ENCODE measurements at regions not wholly inside any gene's neighbourhood (a gene's known extent, or its start where the extent isn't known, plus 50 kb on each side); places are given as distances from the start of the nearest gene placed in this dataset.
"Not testable (repeated sequence)": the region's sequence is repeated elsewhere in the genome, so short reads cannot be mapped to it uniquely, and the experiment has no call there.

- not testable (repeated sequence) for H3K4me3 ChIP-seq (ENCODE audit: low read depth, low read length); DNase-seq (ENCODE audit: low read depth)
Measured at GRCh38 chr11:71712846-71713245, 120.2 kb upstream of the DEFB108B start.

- DNase-seq (ENCODE audit: low read depth) = not testable (repeated sequence)
Measured at GRCh38 chr11:71714510-71714909, 118.5 kb upstream of the DEFB108B start.

GRCh38 chr11:71721840-71722239, 111.2 kb upstream of the DEFB108B start:
- not testable (repeated sequence) for DNase-seq (ENCODE audit: low read depth); H3K4me3 ChIP-seq (ENCODE audit: low read depth, low read length)

More at GRCh38 chr11:71714510-71714909, 118.5 kb upstream of the DEFB108B start:
- not testable (repeated sequence) for H3K4me3 ChIP-seq (ENCODE audit: low read depth, low read length)

GRCh38 chr11:71723991-71724390, 109.0 kb upstream of the DEFB108B start:
- H3K4me3 ChIP-seq (ENCODE audit: low read depth, low read length); DNase-seq (ENCODE audit: low read depth): not testable (repeated sequence)

- not testable (repeated sequence) for DNase-seq (ENCODE audit: low read depth); H3K4me3 ChIP-seq (ENCODE audit: low read depth, low read length)
Measured at GRCh38 chr11:71730748-71731147, 102.3 kb upstream of the DEFB108B start.

- H3K4me3 ChIP-seq (ENCODE audit: low read depth, low read length); DNase-seq (ENCODE audit: low read depth): not testable (repeated sequence)
Measured at GRCh38 chr11:71734368-71734767, 98.6 kb upstream of the DEFB108B start.

- H3K4me3 ChIP-seq (ENCODE audit: low read depth, low read length); DNase-seq (ENCODE audit: low read depth): not testable (repeated sequence)
Measured at GRCh38 chr11:71738317-71738716, 94.7 kb upstream of the DEFB108B start.

GRCh38 chr11:71743385-71743784, 89.6 kb upstream of the DEFB108B start:
- not testable (repeated sequence) for DNase-seq (ENCODE audit: low read depth); H3K4me3 ChIP-seq (ENCODE audit: low read depth, low read length)

- H3K4me3 ChIP-seq (ENCODE audit: low read depth, low read length); DNase-seq (ENCODE audit: low read depth): not testable (repeated sequence)
Measured at GRCh38 chr11:71745656-71746055, 87.3 kb upstream of the DEFB108B start.

- not testable (repeated sequence) for DNase-seq (ENCODE audit: low read depth); H3K4me3 ChIP-seq (ENCODE audit: low read depth, low read length)
Measured at GRCh38 chr11:71746263-71746662, 86.7 kb upstream of the DEFB108B start.

- not testable (repeated sequence) for H3K4me3 ChIP-seq (ENCODE audit: low read depth, low read length); DNase-seq (ENCODE audit: low read depth)
Measured at GRCh38 chr11:71748965-71749620, 83.9 kb upstream of the DEFB108B start.

GRCh38 chr11:71750908-71751307, 82.1 kb upstream of the DEFB108B start:
- not testable (repeated sequence) for DNase-seq (ENCODE audit: low read depth); H3K4me3 ChIP-seq (ENCODE audit: low read depth, low read length)

- DNase-seq (ENCODE audit: low read depth); H3K4me3 ChIP-seq (ENCODE audit: low read depth, low read length): not testable (repeated sequence)
Measured at GRCh38 chr11:71764695-71765491, 68.1 kb upstream of the DEFB108B start.

GRCh38 chr11:71767016-71767415, 66.0 kb upstream of the DEFB108B start:
- not testable (repeated sequence) for H3K4me3 ChIP-seq (ENCODE audit: low read depth, low read length); DNase-seq (ENCODE audit: low read depth)

- DNase-seq (ENCODE audit: low read depth); H3K4me3 ChIP-seq (ENCODE audit: low read depth, low read length): not testable (repeated sequence)
Measured at GRCh38 chr11:71772193-71772592, 60.8 kb upstream of the DEFB108B start.

- DNase-seq (ENCODE audit: low read depth) = no peak
- H3K4me3 ChIP-seq (ENCODE audit: low read depth, low read length) = no peak overlapping the region
Measured at GRCh38 chr11:71774603-71775222, 58.3 kb upstream of the DEFB108B start.

- not testable (repeated sequence) for DNase-seq (ENCODE audit: low read depth); H3K4me3 ChIP-seq (ENCODE audit: low read depth, low read length)
Measured at GRCh38 chr11:71780116-71780515, 52.9 kb upstream of the DEFB108B start.

GRCh38 chr11:71780771-71781170, 52.2 kb upstream of the DEFB108B start:
- DNase-seq (ENCODE audit: low read depth); H3K4me3 ChIP-seq (ENCODE audit: low read depth, low read length): not testable (repeated sequence)

- DNase-seq (ENCODE audit: low read depth); H3K4me3 ChIP-seq (ENCODE audit: low read depth, low read length): not testable (repeated sequence)
Measured at GRCh38 chr11:71781491-71781890, 51.5 kb upstream of the DEFB108B start.

- H3K4me3 ChIP-seq (ENCODE audit: low read depth, low read length); DNase-seq (ENCODE audit: low read depth): not testable (repeated sequence)
Measured at GRCh38 chr11:71782229-71782861, 50.7 kb upstream of the DEFB108B start.

Measured in skeletal muscle cell (primary cell).